ENCODE measurements at regions not wholly inside any gene's neighbourhood (a gene's known extent, or its start where the extent isn't known, plus 50 kb on each side); places are given as distances from the start of the nearest gene placed in this dataset.

- TF ChIP-seq CTCF (IDR thresholded peaks at IDR 0.05; ENCODE audit: low read length, missing control alignments): no peak
- no peak overlapping the region for H3K4me3 ChIP-seq (replicated peaks; ENCODE audit: low read depth, low read length)
- DNase-seq (ENCODE audit: low read depth): no peak
Observed at GRCh38 chr1:181386951-181387350, 96.4 kb upstream of the CACNA1E start.

- DNase-seq (ENCODE audit: low read depth): no peak
- no peak for TF ChIP-seq CTCF (IDR thresholded peaks at IDR 0.05; ENCODE audit: low read length, missing control alignments)
- H3K4me3 ChIP-seq (replicated peaks; ENCODE audit: low read depth, low read length): no peak overlapping the region
Observed at GRCh38 chr1:181387702-181388101, 95.6 kb upstream of the CACNA1E start.

- H3K4me3 ChIP-seq (replicated peaks; ENCODE audit: low read depth, low read length): no peak overlapping the region
- no peak for DNase-seq (ENCODE audit: low read depth)
- no peak for TF ChIP-seq CTCF (IDR thresholded peaks at IDR 0.05; ENCODE audit: low read length, missing control alignments)
Observed at GRCh38 chr1:181390410-181391077, 92.8 kb upstream of the CACNA1E start.

- no peak overlapping the region for H3K4me3 ChIP-seq (replicated peaks; ENCODE audit: low read depth, low read length)
- TF ChIP-seq CTCF (IDR thresholded peaks at IDR 0.05; ENCODE audit: low read length, missing control alignments): no peak
- DNase-seq (ENCODE audit: low read depth): no peak
Observed at GRCh38 chr1:181391301-181391900, 91.9 kb upstream of the CACNA1E start.

GRCh38 chr1:181392133-181392532 is 91.2 kb upstream of the CACNA1E start:
- no peak overlapping the region for H3K4me3 ChIP-seq (replicated peaks; ENCODE audit: low read depth, low read length)
- TF ChIP-seq CTCF (IDR thresholded peaks at IDR 0.05; ENCODE audit: low read length, missing control alignments): no peak
- DNase-seq (ENCODE audit: low read depth): no peak

GRCh38 chr1:181392613-181393220 is 90.6 kb upstream of the CACNA1E start:
- no peak for TF ChIP-seq CTCF (IDR thresholded peaks at IDR 0.05; ENCODE audit: low read length, missing control alignments)
- no peak for DNase-seq (ENCODE audit: low read depth)
- H3K4me3 ChIP-seq (replicated peaks; ENCODE audit: low read depth, low read length): no peak overlapping the region
